ENCODE measurements at regions not wholly inside any gene's neighbourhood (a gene's known extent, or its start where the extent isn't known, plus 50 kb on each side); places are given as distances from the start of the nearest gene placed in this dataset.

DNA sequence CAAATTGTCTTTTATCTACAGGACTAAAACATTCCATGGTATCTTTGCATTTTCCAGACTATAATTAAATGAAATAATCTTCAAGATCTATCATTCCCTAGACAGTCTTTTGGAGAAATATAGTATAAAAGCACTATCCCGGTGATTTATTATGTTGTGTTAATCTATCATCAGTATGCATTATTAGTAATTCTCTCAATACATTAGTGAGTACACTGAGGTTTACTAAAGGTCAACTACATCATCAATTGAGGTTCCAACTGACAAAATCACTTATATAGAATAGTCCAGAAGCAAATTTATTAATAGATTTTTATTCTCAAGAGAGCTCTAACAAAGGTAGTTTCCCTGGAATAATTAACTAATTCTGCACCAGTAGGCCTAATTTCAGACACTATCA is 169.6 kb downstream of the KCNA4 start:
- TF ChIP-seq, protein P1, sequence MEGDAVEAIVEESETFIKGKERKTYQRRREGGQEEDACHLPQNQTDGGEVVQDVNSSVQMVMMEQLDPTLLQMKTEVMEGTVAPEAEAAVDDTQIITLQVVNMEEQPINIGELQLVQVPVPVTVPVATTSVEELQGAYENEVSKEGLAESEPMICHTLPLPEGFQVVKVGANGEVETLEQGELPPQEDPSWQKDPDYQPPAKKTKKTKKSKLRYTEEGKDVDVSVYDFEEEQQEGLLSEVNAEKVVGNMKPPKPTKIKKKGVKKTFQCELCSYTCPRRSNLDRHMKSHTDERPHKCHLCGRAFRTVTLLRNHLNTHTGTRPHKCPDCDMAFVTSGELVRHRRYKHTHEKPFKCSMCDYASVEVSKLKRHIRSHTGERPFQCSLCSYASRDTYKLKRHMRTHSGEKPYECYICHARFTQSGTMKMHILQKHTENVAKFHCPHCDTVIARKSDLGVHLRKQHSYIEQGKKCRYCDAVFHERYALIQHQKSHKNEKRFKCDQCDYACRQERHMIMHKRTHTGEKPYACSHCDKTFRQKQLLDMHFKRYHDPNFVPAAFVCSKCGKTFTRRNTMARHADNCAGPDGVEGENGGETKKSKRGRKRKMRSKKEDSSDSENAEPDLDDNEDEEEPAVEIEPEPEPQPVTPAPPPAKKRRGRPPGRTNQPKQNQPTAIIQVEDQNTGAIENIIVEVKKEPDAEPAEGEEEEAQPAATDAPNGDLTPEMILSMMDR (IDR thresholded peaks at IDR 0.05; ENCODE audit: borderline replicate concordance, control extremely low read depth, extremely low read depth, insufficient read depth, missing control alignments), result no peak
- no peak for DNase-seq (ENCODE audit: low spot score)
- in situ Hi-C loops (cut with MboI; ENCODE audit: low sequenced_read_pairs, unreplicated experiment), result no loop called here

DNA sequence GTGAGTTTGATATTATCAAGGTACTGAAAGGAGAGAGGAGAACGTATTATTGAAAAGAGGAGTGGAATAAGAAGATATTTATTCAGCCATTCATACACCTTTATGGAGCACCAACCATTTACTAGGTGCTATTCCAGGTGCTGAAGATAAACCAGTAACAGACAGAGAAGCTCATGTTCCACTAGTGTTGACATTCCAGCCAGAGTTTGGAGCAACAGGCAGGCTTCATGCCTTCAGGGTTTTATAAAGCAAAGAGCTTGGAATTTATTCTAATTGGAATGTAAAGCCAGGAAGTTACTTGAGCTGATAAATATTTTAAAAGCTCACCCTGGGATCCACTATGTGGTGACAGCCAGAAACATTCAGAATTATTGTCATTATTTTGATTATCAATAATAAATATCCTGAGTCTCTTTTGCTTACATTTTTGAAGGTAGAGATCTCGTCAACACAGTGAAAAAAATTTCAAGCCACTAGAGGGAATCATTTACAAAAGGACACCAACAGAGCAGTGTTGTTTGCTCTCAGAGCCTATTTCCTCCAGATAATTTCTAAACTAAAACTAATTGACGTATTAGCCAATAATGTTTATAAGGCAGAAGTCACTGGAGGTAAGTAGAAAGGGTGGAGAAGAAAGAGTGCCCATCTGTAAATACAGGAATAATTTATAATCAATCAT is 172.0 kb downstream of the KCNA4 start:
- DNase-seq (ENCODE audit: low spot score), result no peak
- in situ Hi-C loops (cut with MboI; ENCODE audit: low sequenced_read_pairs, unreplicated experiment), result no loop called here
- TF ChIP-seq, protein P1 (IDR thresholded peaks at IDR 0.05; ENCODE audit: borderline replicate concordance, control extremely low read depth, extremely low read depth, insufficient read depth, missing control alignments), result no peak

DNA sequence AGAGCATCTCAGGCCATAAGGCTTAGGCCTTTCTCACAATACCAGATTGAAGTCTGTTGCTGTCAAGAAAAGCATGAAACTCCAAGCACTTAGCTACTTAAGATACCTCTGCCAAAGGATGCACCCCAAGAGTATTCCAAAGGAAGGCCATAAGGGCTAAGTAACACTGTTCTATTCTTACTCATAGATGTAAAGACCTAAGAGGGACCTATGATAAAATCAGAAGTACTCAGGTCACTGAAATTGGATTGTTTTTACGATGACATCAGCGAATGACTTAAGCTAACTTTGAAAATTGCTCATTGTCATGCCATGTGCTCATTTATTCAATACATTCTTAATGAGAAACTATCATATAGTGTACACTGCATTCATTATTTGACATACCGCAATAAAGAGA is 172.8 kb downstream of the KCNA4 start:
- in situ Hi-C loops (cut with MboI; ENCODE audit: low sequenced_read_pairs, unreplicated experiment), result no loop called here

DNA sequence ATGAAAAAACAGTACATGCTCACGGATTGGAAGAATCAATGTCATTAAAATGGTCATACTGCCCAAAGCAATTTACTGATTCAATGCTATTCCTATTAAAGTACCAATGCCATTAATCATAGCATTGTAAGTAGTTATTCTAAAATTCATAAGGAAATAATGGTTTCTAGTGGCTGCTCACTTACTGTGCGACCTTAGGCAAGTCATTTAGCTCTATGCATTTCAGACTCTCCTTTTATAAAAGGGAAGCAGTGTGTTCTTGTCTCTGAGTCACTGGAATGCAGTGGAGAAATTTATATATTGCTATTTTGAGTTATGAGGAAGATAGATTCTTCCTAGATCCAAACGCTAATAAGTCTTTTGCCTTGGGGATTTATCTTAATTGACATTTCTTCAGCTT is 174.8 kb downstream of the KCNA4 start:
- DNase-seq (ENCODE audit: low spot score), result no peak
- in situ Hi-C loops (cut with MboI; ENCODE audit: low sequenced_read_pairs, unreplicated experiment), result no loop called here
- TF ChIP-seq, protein P1 (IDR thresholded peaks at IDR 0.05; ENCODE audit: borderline replicate concordance, control extremely low read depth, extremely low read depth, insufficient read depth, missing control alignments), result no peak

More for the DNA sequence above, 172.8 kb downstream of the KCNA4 start:
- DNase-seq (ENCODE audit: low spot score), result no peak
- TF ChIP-seq, protein P1 (IDR thresholded peaks at IDR 0.05; ENCODE audit: borderline replicate concordance, control extremely low read depth, extremely low read depth, insufficient read depth, missing control alignments), result no peak

DNA sequence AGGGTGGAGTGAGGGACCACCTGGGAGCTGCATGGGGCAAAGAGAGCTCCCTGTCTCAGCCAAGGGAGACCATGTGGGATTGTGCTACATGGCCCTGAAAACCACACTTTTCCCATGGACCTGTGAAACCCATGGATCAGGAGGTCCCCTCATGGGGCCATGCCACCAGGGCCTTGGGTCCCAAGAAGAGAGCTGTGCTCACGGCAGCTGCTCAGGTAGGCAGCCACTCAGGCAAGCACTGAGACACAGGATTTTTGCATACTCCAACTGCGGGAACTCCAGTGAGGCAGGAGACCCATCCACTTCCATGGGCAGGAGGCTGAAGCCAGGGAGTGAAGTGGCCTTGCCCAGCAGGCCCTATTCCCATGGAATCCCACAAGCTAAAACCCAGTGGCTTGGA is 190.0 kb downstream of the KCNA4 start:
- TF ChIP-seq, protein P1 (IDR thresholded peaks at IDR 0.05; ENCODE audit: borderline replicate concordance, control extremely low read depth, extremely low read depth, insufficient read depth, missing control alignments), result no peak
- DNase-seq (ENCODE audit: low spot score), result no peak
- in situ Hi-C loops (cut with MboI; ENCODE audit: low sequenced_read_pairs, unreplicated experiment), result no loop called here

DNA sequence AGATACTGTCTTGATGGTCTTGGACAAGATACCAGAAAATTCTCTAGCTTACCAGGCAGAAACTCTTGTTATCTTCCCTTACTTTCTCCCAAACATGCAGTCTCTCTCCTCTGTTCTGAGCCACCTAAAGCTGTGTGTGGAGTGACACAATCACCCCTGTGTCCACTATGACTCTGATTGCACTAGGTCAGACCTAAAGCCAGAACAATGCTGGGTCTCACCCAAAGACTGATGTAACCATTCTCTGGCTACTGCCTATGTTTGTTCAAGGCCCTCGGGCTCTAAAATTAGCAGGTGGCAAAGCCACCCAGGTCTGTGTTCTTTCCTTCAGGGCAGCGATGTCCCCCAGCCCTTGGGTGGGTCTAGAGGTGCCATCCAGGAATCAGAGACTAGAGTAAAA is 200.5 kb downstream of the KCNA4 start:
- no peak for DNase-seq (ENCODE audit: low spot score)

More for the DNA sequence above, 200.5 kb downstream of the KCNA4 start:
- TF ChIP-seq, protein P1 (IDR thresholded peaks at IDR 0.05; ENCODE audit: borderline replicate concordance, control extremely low read depth, extremely low read depth, insufficient read depth, missing control alignments), result no peak
- in situ Hi-C loops (cut with MboI; ENCODE audit: low sequenced_read_pairs, unreplicated experiment), result no loop called here

All from GM13976 (cell line).